Effector memory CD8-positive, alpha-beta T cell (primary cell): ENCODE measurements at regions not wholly inside any gene's neighbourhood (a gene's known extent, or its start where the extent isn't known, plus 50 kb on each side); places are given as distances from the start of the nearest gene placed in this dataset.
A peak's percentile ranks its signal among the peaks of the same experiment; 100 is the strongest.

Source experiments
- ATAC-seq: fragments of 150-1000 bp; cut with Tn5 transposase; replicated peaks from 2 replicates; pipeline ENCODE4 v1.10.0; 2021; ENCODE audit warnings: mild to moderate bottlenecking, moderate library complexity
- DNase-seq, 3 experiments: peaks; one replicate each; pipeline ENCODE4 v3.0.0; 2021
- H3K27ac Mint-ChIP-seq, 2 donors: one replicate each; pipeline ENCODE4 v1.8.0; 2022; ENCODE audit warnings: mild to moderate bottlenecking in 2 of 2, mixed read lengths in 2 of 2, moderate library complexity in 2 of 2
- H3K27me3 Mint-ChIP-seq, 2 donors: one replicate each; pipeline ENCODE4 v1.8.0; 2022; ENCODE audit warnings: mixed read lengths in 2 of 2
- H3K36me3 Mint-ChIP-seq: one replicate; pipeline ENCODE4 v1.8.0; 2022; ENCODE audit warnings: mild to moderate bottlenecking, moderate library complexity, mixed read lengths; ENCODE audit not compliant: insufficient read depth
- H3K4me1 Mint-ChIP-seq, 2 donors: one replicate each; pipeline ENCODE4 v1.8.0; 2022; ENCODE audit warnings: low read depth in 2 of 2, mixed read lengths in 2 of 2
- H3K4me3 Mint-ChIP-seq, 2 donors: one replicate each; pipeline ENCODE4 v1.8.0; 2022; ENCODE audit warnings: mild to moderate bottlenecking in 2 of 2, mixed read lengths in 2 of 2, moderate library complexity in 2 of 2
- H3K9me3 Mint-ChIP-seq, 2 donors: one replicate each; pipeline ENCODE4 v1.8.0; 2022; ENCODE audit warnings: mixed read lengths in 2 of 2

GRCh38 chr3:194935061-194935460, 249.4 kb downstream of the FAM43A start:
- no peak for ATAC-seq
- Mint-ChIP-seq H3K36me3 (no peaks in the 10 kb centered on the region), H3K4me3 (no peak overlapping the region), H3K27me3 (peaks cover 10 to 49% of the 10 kb centered on the region in 2 donors), H3K9me3 (no peaks in the 10 kb centered on the region), H3K27ac (no peak overlapping the region), H3K4me1 (no peaks in the 10 kb centered on the region)
- no peak for DNase-seq

DNA sequence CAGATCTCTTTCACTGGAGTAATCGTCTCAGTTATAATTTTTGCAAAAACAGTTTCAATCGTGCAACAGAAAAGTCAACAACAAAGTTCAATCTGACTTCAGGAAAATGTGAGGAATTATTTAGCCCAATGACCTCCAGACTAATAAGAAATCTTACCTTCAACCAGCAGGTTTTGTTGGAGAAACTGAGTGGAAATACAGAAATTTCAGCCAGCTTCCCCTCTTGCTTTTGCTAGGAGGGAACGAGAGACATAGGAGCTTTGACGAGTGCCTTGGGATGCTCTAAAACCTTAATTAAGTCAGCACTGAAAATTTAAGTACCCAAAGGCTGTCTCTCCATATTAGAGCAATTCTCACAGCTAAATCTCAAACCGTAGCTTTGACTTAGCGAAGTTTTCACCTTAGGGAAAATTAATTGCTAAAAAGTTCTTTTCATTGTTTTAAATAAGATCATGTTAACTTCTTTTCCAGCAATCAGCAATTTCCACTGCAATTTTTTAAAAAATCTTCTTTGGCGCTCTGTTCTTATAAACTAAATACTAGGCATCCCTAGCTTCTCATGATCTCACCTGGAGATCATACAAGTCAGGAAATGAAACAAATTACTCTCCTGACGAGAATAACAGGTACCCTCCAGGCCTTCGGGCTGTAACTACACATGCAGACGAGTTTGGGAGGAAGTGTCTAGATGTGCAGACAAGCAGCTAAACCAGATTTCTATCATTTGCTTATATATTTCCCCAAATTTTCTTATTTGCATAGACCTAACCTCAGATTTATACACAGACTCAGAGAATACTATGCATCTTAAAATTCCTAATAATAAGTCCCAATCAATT, 250.2 kb downstream of the FAM43A start:
- no peaks in the 10 kb centered on the region for H3K9me3 Mint-ChIP-seq
- no peaks in the 10 kb centered on the region for H3K4me1 Mint-ChIP-seq
- H3K4me3 Mint-ChIP-seq = no peak overlapping the region
- DNase-seq (no peak), ATAC-seq (no peak)
- H3K27ac Mint-ChIP-seq = no peak overlapping the region
- H3K36me3 Mint-ChIP-seq = no peaks in the 10 kb centered on the region
- peaks cover 8 to 49% of the 10 kb centered on the region in 2 donors for H3K27me3 Mint-ChIP-seq

DNA sequence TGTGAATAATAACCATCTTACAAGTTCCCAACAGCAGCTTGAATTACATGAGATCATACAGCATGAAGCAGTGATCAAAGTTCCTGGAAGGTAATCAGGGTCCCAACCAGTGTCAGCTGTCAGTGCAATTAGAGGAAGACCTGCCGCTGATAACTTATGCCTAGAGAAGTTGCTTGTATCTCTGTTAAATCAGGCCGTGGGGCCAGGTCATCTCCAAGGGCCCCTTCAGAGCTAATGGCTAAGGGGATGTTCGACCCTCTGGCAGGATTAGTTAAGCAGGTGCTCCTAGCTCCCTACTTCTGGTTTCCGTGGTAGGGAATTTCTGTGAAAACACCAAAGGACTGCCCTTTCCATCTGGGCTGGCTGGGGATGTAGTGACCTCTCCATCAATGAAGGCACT, 251.0 kb downstream of the FAM43A start:
- no peaks in the 10 kb centered on the region for H3K4me1 Mint-ChIP-seq

GRCh38 chr3:194937144-194937543, 251.5 kb downstream of the FAM43A start:
- no peak for DNase-seq
- Mint-ChIP-seq H3K4me1 (no peaks in the 10 kb centered on the region), H3K27me3 (peaks cover 13 to 49% of the 10 kb centered on the region in 2 donors), H3K4me3 (no peak overlapping the region), H3K9me3 (no peaks in the 10 kb centered on the region), H3K36me3 (no peaks in the 10 kb centered on the region), H3K27ac (no peak overlapping the region)
- ATAC-seq = no peak

More for the DNA sequence above, 251.0 kb downstream of the FAM43A start:
- no peak overlapping the region for H3K27ac Mint-ChIP-seq
- no peak overlapping the region for H3K4me3 Mint-ChIP-seq
- DNase-seq (no peak), ATAC-seq (no peak)
- H3K36me3 Mint-ChIP-seq = no peaks in the 10 kb centered on the region
- H3K9me3 Mint-ChIP-seq = no peaks in the 10 kb centered on the region
- peaks cover 16 to 49% of the 10 kb centered on the region in 2 donors for H3K27me3 Mint-ChIP-seq

DNA sequence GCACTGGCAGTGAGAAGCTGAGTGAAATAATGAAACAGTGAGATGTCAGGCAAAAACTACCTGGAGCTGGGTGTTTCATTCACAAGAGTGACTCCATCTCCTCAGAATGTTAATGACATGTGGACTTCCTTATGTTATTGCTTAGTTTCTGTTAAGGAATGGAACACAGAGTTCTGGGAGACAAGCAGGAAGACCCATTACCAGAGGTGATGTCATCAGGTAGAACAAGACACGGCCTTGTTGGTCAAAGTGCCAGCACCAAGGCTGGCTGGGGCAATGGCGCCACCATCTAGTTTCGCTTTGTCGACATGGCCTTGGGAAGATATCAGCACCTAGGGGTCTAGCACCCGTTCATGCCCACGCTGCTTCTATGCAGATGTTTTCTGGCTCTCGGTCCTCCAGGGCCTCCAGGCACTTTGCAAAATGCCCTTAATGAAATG, 252.2 kb downstream of the FAM43A start:
- no peaks in the 10 kb centered on the region for H3K4me1 Mint-ChIP-seq
- H3K9me3 Mint-ChIP-seq = no peaks in the 10 kb centered on the region
- H3K27me3 Mint-ChIP-seq = peaks cover 11 to 45% of the 10 kb centered on the region in 2 donors
- DNase-seq (no peak), ATAC-seq (no peak)
- H3K27ac Mint-ChIP-seq = no peak overlapping the region
- peaks cover 2% of the 10 kb centered on the region for H3K36me3 Mint-ChIP-seq
- no peak overlapping the region for H3K4me3 Mint-ChIP-seq

GRCh38 chr3:194938845-194939531, 253.3 kb downstream of the FAM43A start:
- Mint-ChIP-seq H3K27ac (no peak overlapping the region), H3K36me3 (peaks cover 2% of the 10 kb centered on the region)
- no peak for DNase-seq

DNA sequence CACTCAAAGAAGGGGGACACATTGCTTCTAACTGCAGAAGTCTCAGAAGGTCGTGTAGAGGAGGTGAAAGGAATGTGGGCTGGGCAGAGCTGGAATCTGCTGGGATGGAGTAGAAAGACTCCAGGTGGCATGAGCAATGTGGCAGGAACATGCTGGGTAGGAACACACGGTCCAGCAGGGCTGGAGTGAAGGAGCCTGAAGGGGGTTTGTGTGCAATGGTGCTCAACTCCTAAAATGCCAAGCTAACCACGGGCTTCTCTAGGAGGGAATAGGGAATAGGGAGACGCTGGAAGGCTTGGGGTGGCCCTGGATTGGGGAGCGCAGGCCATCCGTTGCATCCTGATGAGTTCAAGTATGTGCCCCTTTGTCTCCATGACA, 253.8 kb downstream of the FAM43A start:
- no peak for ATAC-seq
- H3K9me3 Mint-ChIP-seq = no peaks in the 10 kb centered on the region
- H3K36me3 Mint-ChIP-seq = peaks cover 2% of the 10 kb centered on the region
- no peak for DNase-seq
- no peaks in the 10 kb centered on the region for H3K4me1 Mint-ChIP-seq
- H3K4me3 Mint-ChIP-seq = no peak overlapping the region
- H3K27me3 Mint-ChIP-seq = peaks cover 11 to 38% of the 10 kb centered on the region in 2 donors
- no peak overlapping the region for H3K27ac Mint-ChIP-seq

More at GRCh38 chr3:194938845-194939531, 253.3 kb downstream of the FAM43A start:
- no peak for ATAC-seq
- Mint-ChIP-seq H3K27me3 (peaks cover 11 to 38% of the 10 kb centered on the region in 2 donors), H3K4me3 (no peak overlapping the region), H3K9me3 (no peaks in the 10 kb centered on the region), H3K4me1 (no peaks in the 10 kb centered on the region)

- peaks cover 2% of the 10 kb centered on the region for H3K36me3 Mint-ChIP-seq
- peaks cover 11 to 38% of the 10 kb centered on the region in 2 donors for H3K27me3 Mint-ChIP-seq
- ATAC-seq = no peak
- no peak overlapping the region for H3K27ac Mint-ChIP-seq
- no peaks in the 10 kb centered on the region for H3K9me3 Mint-ChIP-seq
- H3K4me1 Mint-ChIP-seq = no peaks in the 10 kb centered on the region
- no peak overlapping the region for H3K4me3 Mint-ChIP-seq
- no peak for DNase-seq
These were observed 254.5 kb downstream of the FAM43A start for GRCh38 chr3:194939949-194940770.

DNA sequence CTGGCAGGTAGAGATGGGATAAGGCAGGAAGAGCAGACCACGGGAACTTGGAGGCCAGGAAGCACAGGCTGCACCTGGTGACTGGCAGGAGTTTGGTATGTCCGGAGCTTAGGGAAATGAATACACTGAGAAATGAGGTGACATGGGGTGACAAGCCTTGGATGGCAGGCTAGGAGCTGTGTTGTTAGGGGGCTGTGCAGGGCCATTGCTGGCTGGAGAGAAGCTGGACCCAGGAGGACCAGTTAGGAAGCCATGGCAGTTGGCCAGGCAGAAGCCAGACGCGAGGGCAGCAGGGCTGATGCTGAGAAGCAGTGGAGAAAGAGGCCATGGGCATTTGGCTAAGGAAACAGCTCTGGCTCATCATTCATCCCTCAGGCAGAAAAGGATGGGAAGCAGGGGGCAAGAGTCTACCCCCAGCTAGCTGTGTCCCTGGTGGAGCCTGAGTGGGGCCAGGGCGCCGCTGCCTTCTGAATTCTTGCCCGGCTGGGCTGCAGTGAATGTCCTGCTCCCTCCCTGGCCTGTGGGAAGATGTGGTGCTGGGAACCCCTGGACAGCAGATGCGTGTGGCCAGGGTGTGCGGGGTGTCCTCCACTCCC, 255.8 kb downstream of the FAM43A start:
- H3K36me3 Mint-ChIP-seq = peaks cover 2% of the 10 kb centered on the region
- ATAC-seq = no peak
- H3K4me3 Mint-ChIP-seq = no peak overlapping the region
- no peak for DNase-seq
- H3K4me1 Mint-ChIP-seq = no peaks in the 10 kb centered on the region
- no peak overlapping the region for H3K27ac Mint-ChIP-seq
- H3K27me3 Mint-ChIP-seq = peaks cover 19 to 51% of the 10 kb centered on the region in 2 donors
- no peaks in the 10 kb centered on the region for H3K9me3 Mint-ChIP-seq

DNA sequence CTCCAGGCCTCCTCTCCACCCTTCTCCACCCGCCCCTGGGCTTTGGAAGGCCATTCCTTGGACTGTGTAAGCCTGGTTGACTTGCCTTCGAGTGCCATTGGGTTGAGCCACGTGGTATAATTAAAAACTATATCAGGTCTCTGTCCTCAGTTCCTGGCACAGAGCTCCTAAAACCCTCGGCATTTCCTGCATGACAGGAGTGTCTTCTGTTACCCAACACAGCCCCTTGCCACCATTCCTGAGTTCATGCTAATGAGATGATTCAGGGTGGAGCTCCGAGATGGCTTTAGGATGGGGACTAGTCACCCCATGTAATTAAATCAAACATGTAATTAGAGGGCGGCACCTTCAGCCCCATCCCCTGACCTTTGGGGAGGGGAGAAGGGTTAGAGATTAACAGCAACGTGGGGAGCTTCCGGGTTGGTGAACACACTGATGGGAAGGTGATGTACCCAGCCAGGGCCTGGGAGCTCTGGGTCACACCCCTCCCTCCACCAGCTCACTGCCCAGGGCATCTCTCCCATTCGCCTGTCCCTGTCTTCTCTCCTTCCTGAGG, 256.4 kb downstream of the FAM43A start:
- peaks cover 20 to 53% of the 10 kb centered on the region in 2 donors for H3K27me3 Mint-ChIP-seq
- DNase-seq = no peak
- H3K27ac Mint-ChIP-seq = no peak overlapping the region
- no peak for ATAC-seq
- H3K36me3 Mint-ChIP-seq = peaks cover 2% of the 10 kb centered on the region
- H3K9me3 Mint-ChIP-seq = no peaks in the 10 kb centered on the region
- H3K4me1 Mint-ChIP-seq = no peaks in the 10 kb centered on the region
- H3K4me3 Mint-ChIP-seq = no peak overlapping the region

DNA sequence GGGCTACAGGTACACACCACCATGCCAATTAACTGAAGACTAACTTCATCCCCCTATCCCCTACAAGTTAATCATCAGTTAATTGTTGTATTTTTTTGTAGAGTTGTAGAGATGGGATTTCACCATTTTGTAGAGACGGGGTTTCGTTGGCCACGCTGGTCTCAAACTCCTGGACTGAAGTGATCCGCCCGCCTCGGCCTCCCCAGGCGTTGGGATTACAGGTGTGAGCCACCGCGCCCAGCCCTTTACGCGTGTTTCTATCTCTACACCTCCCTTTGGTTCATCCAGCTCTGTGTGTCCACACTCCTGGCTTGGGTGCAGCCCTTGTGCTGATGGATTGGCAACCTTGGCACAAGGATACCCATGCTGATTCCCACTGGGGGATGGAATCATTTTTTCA, 258.8 kb downstream of the FAM43A start:
- DNase-seq (no peak), ATAC-seq (no peak)
- Mint-ChIP-seq H3K9me3 (peaks cover 0 to 1% of the 10 kb centered on the region in 2 donors), H3K27ac (no peak overlapping the region), H3K4me1 (no peaks in the 10 kb centered on the region), H3K4me3 (no peak overlapping the region), H3K27me3 (peaks cover 34 to 58% of the 10 kb centered on the region in 2 donors), H3K36me3 (peaks cover 2% of the 10 kb centered on the region)

DNA sequence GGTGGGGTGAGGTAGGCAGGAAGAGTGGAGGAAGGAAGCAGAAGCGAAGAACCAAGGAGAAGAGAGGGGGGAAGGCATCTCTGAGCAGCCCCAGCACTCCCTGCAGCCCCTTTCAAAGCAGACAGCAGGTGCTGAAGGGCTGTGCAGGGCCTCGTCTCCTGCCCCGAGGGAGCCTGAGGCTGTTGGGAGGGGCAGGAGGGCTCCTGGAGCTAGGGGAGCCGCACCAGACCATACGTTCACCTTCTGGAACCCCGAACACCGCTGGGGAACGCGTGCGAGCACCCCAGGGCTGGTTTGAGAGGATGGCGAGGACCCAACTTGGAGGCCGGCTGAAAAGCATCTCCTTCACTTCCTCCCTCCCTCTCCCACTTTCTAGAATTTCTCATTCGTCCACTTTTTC, 259.8 kb downstream of the FAM43A start:
- Mint-ChIP-seq H3K27ac (peak overlapping the region in 1 of 2 donors; percentile 11), H3K4me3 (no peak overlapping the region), H3K27me3 (peaks cover 34 to 49% of the 10 kb centered on the region in 2 donors), H3K36me3 (peaks cover 2% of the 10 kb centered on the region), H3K9me3 (peaks cover 0 to 1% of the 10 kb centered on the region in 2 donors), H3K4me1 (no peaks in the 10 kb centered on the region)
- no peak for ATAC-seq
- no peak for DNase-seq

- H3K4me1 Mint-ChIP-seq = no peaks in the 10 kb centered on the region
- no peak overlapping the region for H3K27ac Mint-ChIP-seq
- H3K27me3 Mint-ChIP-seq = peaks cover 28 to 43% of the 10 kb centered on the region in 2 donors
- H3K4me3 Mint-ChIP-seq = no peak overlapping the region
- H3K9me3 Mint-ChIP-seq = peaks cover 0 to 1% of the 10 kb centered on the region in 2 donors
- ATAC-seq (no peak), DNase-seq (no peak)
- H3K36me3 Mint-ChIP-seq = peaks cover 2% of the 10 kb centered on the region
These were observed 260.4 kb downstream of the FAM43A start for GRCh38 chr3:194946091-194946490.
